ENCODE measurements at regions not wholly inside any gene's neighbourhood (a gene's known extent, or its start where the extent isn't known, plus 50 kb on each side); places are given as distances from the start of the nearest gene placed in this dataset.
"Not testable (repeated sequence)": the region's sequence is repeated elsewhere in the genome, so short reads cannot be mapped to it uniquely, and the experiment has no call there.

- TF ChIP-seq, protein P1, sequence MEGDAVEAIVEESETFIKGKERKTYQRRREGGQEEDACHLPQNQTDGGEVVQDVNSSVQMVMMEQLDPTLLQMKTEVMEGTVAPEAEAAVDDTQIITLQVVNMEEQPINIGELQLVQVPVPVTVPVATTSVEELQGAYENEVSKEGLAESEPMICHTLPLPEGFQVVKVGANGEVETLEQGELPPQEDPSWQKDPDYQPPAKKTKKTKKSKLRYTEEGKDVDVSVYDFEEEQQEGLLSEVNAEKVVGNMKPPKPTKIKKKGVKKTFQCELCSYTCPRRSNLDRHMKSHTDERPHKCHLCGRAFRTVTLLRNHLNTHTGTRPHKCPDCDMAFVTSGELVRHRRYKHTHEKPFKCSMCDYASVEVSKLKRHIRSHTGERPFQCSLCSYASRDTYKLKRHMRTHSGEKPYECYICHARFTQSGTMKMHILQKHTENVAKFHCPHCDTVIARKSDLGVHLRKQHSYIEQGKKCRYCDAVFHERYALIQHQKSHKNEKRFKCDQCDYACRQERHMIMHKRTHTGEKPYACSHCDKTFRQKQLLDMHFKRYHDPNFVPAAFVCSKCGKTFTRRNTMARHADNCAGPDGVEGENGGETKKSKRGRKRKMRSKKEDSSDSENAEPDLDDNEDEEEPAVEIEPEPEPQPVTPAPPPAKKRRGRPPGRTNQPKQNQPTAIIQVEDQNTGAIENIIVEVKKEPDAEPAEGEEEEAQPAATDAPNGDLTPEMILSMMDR (IDR thresholded peaks at IDR 0.05; ENCODE audit: insufficient read depth, low read depth, low read length, missing control alignments), result no peak
- no peak for DNase-seq (ENCODE audit: low read depth)
- H3K4me3 ChIP-seq (ENCODE audit: low read depth, low read length), result no peak overlapping the region
Measured at GRCh38 chr13:109403012-109403421, 383.4 kb downstream of the IRS2 start.

- TF ChIP-seq, protein P1 (IDR thresholded peaks at IDR 0.05; ENCODE audit: insufficient read depth, low read depth, low read length, missing control alignments), result no peak
- H3K4me3 ChIP-seq (ENCODE audit: low read depth, low read length), result no peak overlapping the region
- DNase-seq (ENCODE audit: low read depth), result no peak
Measured at GRCh38 chr13:109401891-109402290, 384.5 kb downstream of the IRS2 start.

- no peak for DNase-seq (ENCODE audit: low read depth)
- no peak overlapping the region for H3K4me3 ChIP-seq (ENCODE audit: low read depth, low read length)
- TF ChIP-seq, protein P1 (IDR thresholded peaks at IDR 0.05; ENCODE audit: insufficient read depth, low read depth, low read length, missing control alignments), result no peak
Measured at GRCh38 chr13:109401307-109401706, 385.1 kb downstream of the IRS2 start.

GRCh38 chr13:109400624-109401257 is 385.6 kb downstream of the IRS2 start:
- TF ChIP-seq, protein P1 (IDR thresholded peaks at IDR 0.05; ENCODE audit: insufficient read depth, low read depth, low read length, missing control alignments), result no peak
- no peak for DNase-seq (ENCODE audit: low read depth)
- H3K4me3 ChIP-seq (ENCODE audit: low read depth, low read length), result no peak overlapping the region

DNA sequence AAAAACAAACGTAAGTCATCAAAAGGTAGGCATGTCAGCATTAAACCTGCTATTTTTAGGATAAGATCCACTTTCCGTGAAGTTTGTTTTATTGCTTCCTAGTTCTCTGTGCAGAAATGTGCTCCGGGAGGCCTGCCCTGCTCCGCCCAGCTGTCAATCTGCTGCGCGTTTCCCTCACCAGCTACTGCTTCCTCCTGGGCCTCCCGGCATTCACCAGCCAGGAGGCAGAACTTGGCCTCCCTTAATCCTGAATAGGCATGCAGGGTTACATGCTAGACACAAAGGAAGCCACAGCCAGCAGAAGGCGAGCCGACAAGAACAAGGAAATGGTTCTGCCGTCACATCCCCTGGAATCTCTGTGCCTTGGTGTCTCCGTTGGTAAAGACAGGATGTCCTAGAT is 386.2 kb downstream of the IRS2 start:
- TF ChIP-seq, protein P1 (IDR thresholded peaks at IDR 0.05; ENCODE audit: insufficient read depth, low read depth, low read length, missing control alignments), result no peak
- no peak for DNase-seq (ENCODE audit: low read depth)
- H3K4me3 ChIP-seq (ENCODE audit: low read depth, low read length), result no peak overlapping the region

- not testable (repeated sequence) for H3K4me3 ChIP-seq (ENCODE audit: low read depth, low read length); DNase-seq (ENCODE audit: low read depth)
Measured at GRCh38 chr13:109398071-109398470, 388.3 kb downstream of the IRS2 start.

GRCh38 chr13:109397285-109397684 is 389.1 kb downstream of the IRS2 start:
- no peak overlapping the region for H3K4me3 ChIP-seq (ENCODE audit: low read depth, low read length)
- no peak for DNase-seq (ENCODE audit: low read depth)
- TF ChIP-seq, protein P1 (IDR thresholded peaks at IDR 0.05; ENCODE audit: insufficient read depth, low read depth, low read length, missing control alignments), result no peak

Measured in GM12865 (cell line).